LNCAP (cell line): ENCODE measurements at regions not wholly inside any gene's neighbourhood (a gene's known extent, or its start where the extent isn't known, plus 50 kb on each side); places are given as distances from the start of the nearest gene placed in this dataset.

ENCODE experiments used
- TF ChIP-seq, protein P1 (sequence below): fragments of 450-650 bp; IDR thresholded peaks from 2 replicates; pipeline ENCODE4 v1.5.1; 2017; ENCODE audit warnings: mild to moderate bottlenecking

DNA sequence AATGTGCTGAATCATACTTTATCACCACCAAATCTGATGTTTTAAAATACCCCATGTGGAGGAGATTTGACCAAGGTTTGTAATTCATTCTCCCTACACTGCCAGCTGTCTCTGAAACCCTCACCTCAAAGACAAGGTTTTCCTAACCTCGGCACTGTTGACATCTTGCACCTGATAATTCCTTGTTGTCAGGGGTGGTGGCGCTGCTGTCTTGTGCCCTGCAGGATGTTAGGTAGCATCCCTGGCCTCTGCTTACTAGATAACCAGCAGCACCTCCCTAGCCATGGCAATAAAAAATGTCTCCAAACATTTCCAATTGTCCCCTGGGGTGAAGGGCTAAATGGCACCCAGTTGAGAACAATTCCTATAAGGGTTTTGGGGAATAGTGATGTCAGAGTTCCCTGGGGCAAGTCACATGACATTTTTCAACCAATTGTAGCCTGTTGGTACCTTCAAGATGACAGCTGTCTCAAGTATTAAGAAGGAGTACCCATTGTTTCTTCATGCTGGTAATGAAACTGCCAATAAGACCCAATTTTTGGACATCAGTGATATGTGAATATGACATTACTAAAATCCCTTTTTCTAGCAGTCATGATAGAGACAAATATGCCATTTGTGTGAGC lies 160.6 kb upstream of the PLCXD3 start:
- TF ChIP-seq, protein P1, sequence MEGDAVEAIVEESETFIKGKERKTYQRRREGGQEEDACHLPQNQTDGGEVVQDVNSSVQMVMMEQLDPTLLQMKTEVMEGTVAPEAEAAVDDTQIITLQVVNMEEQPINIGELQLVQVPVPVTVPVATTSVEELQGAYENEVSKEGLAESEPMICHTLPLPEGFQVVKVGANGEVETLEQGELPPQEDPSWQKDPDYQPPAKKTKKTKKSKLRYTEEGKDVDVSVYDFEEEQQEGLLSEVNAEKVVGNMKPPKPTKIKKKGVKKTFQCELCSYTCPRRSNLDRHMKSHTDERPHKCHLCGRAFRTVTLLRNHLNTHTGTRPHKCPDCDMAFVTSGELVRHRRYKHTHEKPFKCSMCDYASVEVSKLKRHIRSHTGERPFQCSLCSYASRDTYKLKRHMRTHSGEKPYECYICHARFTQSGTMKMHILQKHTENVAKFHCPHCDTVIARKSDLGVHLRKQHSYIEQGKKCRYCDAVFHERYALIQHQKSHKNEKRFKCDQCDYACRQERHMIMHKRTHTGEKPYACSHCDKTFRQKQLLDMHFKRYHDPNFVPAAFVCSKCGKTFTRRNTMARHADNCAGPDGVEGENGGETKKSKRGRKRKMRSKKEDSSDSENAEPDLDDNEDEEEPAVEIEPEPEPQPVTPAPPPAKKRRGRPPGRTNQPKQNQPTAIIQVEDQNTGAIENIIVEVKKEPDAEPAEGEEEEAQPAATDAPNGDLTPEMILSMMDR = no peak

DNA sequence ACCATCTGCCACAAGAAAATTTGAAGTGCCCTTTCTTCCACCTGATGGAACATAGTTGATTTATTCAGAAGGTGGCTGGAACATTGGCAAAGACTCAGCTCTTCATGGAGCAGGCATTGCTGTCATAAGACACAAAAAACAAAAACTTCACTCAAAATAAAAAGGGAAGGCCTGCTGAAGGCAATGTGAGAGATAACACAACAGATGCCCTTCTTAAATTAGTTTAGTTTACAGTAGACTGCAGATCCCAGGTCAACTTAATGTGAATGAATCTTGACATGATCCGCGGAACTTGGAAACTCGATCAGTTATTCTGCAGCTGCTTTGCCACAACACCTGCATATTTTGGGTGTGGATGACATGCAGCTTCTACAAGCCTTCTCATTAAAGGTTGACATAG lies 159.8 kb upstream of the PLCXD3 start:
- TF ChIP-seq, protein P1 = no peak

DNA sequence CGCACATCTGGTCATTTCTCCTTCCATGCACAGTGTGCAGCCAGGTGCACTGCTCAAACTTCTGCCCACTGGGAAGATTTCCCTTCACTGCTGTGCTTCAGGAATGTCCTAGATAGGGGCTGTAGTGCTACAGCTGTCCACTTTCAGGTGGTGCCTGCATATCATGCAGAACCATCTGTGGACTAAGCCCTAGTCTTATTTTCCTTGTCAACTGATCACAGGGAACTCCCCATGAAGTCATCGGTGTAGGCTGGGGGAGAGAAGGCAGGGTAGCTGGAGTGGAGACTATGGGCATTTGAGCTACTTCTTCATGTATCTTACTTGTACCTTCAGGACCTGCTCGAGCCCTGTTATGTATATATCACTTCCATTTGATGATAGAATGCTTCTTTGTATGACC lies 150.9 kb upstream of the PLCXD3 start:
- TF ChIP-seq, protein P1 = no peak

DNA sequence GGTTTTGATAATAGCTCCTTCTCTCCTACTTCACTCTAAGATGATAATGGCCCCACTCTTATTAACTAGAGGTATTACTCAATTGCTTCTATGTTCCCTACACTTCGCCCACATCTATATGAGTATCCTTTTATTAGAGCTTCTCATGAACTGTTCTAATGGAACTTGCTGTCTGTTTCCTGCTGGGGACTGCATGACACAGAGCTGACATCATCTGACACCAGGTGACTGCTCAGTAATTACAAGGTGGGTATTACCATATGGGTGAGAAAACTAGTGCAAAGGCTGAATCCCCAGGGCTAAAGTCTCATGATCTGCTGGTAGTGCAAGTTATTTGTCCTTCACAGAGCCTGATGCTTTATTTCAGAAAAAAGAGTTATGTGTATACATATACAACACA lies 146.2 kb upstream of the PLCXD3 start:
- TF ChIP-seq, protein P1 = no peak

DNA sequence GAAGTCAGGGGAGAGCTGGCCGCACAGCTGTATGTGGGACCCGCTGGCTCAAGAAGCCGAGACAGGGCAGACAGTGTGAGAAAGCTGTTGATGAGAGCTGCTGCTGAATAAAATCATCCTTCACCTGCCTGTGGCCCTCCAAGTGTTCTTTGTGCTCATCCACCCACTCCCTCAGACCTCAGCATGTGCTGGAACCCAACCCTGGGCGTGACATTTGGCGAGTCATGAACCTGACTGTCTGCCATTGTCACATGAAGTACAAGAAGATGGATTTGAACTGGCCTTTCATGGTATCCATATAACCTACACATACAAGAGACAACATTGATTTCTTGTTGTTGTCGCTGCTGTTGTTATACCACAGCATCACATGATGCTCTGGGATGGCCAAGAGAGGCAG lies 139.7 kb upstream of the PLCXD3 start:
- TF ChIP-seq, protein P1 = no peak

DNA sequence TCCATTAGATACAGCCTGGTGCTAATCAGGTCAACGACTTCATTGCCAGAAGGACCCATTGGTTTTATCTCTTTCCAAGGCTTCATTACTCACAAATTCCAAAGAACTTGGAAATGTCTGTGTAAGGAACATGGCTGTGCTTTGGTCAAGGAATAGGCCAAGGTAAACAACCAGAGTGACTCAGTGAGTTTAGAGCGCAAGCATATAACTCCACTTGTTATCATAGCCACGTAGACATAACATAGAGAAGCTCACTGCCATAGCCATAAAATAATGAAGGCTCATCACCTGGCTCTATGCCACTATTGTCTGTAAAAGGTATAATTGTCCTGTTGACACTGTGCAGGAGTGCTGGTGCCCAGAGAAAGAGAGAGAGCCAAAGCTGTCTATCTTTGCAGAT lies 139.3 kb upstream of the PLCXD3 start:
- TF ChIP-seq, protein P1 = no peak

DNA sequence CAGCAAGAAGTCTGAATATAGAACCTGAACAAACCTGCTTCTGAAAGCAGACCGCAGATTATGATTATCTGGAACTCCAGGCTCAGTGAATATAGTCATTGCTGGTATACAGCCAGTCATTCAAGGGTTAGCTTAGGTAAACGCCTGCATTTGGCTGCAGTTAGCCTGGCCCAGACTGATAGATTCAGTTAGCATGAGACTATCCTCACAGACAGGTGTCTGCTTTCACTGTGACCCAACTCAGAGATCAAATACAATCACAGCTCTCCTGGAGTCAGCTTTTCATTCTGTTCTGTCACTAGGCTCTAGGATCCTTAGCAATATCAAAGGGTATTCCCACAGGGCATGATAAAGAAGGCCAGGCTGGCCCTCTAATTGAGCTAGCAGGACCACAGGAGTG lies 138.6 kb upstream of the PLCXD3 start:
- TF ChIP-seq, protein P1 = no peak

DNA sequence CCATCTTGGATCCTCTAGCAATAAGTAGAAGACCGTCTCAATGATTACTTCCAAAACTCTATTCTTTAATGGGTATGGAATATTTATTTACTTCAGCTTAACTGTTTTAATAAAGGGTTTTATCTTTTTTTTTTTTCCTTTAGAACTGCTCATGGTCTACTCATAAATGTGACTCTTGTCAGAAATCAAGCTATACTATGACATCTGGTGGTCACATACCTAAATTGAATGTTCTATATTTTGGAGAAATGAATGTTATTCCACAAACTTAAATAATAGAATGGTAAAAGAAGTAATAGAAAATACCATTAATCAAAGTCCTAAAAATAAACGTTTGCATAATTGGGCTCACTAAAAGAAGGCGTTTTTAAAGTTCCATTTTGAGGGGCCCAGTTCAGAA lies 131.2 kb upstream of the PLCXD3 start:
- TF ChIP-seq, protein P1 = peak; percentile 42
